GM23248 (cell line): ENCODE measurements at regions not wholly inside any gene's neighbourhood (a gene's known extent, or its start where the extent isn't known, plus 50 kb on each side); places are given as distances from the start of the nearest gene placed in this dataset.
"Not testable (repeated sequence)": the region's sequence is repeated elsewhere in the genome, so short reads cannot be mapped to it uniquely, and the experiment has no call there.

Experiments
- DNase-seq: peaks from one replicate; pipeline ENCODE4 v3.0.0-alpha.2; 2015
- H2AFZ ChIP-seq: fragments of 200-600 bp; sonication (generic); 2 replicates; pipeline ENCODE4 v1.6.1; 2016; ENCODE audit warnings: antibody characterized with exemption
- H3F3A ChIP-seq: fragments of 200-600 bp; sonication (generic); 2 replicates; pipeline ENCODE4 v1.6.1; 2016; ENCODE audit warnings: mild to moderate bottlenecking, antibody characterized with exemption, mixed run types; ENCODE audit not compliant: insufficient read depth
- H3K27ac ChIP-seq: fragments of 200-600 bp; sonication (generic); 2 replicates; pipeline ENCODE4 v1.5.1; 2016; ENCODE audit warnings: mild to moderate bottlenecking
- H3K27me3 ChIP-seq: fragments of 200-600 bp; sonication (generic); replicated peaks from 2 replicates; pipeline ENCODE4 v1.6.1; 2016; ENCODE audit warnings: mild to moderate bottlenecking; ENCODE audit not compliant: insufficient read depth
- H3K36me3 ChIP-seq: fragments of 200-600 bp; sonication (generic); 2 replicates; pipeline ENCODE4 v1.6.1; 2016; ENCODE audit warnings: low read depth, mild to moderate bottlenecking
- H3K4me1 ChIP-seq: fragments of 200-600 bp; sonication (generic); 2 replicates; pipeline ENCODE4 v1.6.1; 2016; ENCODE audit warnings: mild to moderate bottlenecking; ENCODE audit not compliant: insufficient read depth
- H3K4me2 ChIP-seq: fragments of 200-600 bp; sonication (generic); one replicate; pipeline ENCODE4 v1.6.1; 2016; ENCODE audit warnings: mild to moderate bottlenecking; ENCODE audit not compliant: unreplicated experiment
- H3K4me3 ChIP-seq: fragments of 200-600 bp; sonication (generic); 2 replicates; pipeline ENCODE4 v1.5.1; 2016; ENCODE audit warnings: mild to moderate bottlenecking
- H3K79me2 ChIP-seq: fragments of 200-600 bp; sonication (generic); 2 replicates; pipeline ENCODE4 v1.6.1; 2016; ENCODE audit warnings: mild to moderate bottlenecking; ENCODE audit not compliant: insufficient read depth
- H3K9ac ChIP-seq: fragments of 200-600 bp; sonication (generic); 2 replicates; pipeline ENCODE4 v1.6.1; 2016; ENCODE audit warnings: mild to moderate bottlenecking
- H3K9me2 ChIP-seq: fragments of 200-600 bp; sonication (generic); 2 replicates; pipeline ENCODE4 v1.6.1; 2016; ENCODE audit warnings: mixed run types, mild to moderate bottlenecking, moderate library complexity; ENCODE audit not compliant: insufficient read depth
- H3K9me3 ChIP-seq: fragments of 200-600 bp; sonication (generic); one replicate; pipeline ENCODE4 v1.6.1; 2017; ENCODE audit warnings: low read depth
- H4K20me1 ChIP-seq: fragments of 200-600 bp; sonication (generic); 2 replicates; pipeline ENCODE4 v1.6.0; 2016; ENCODE audit not compliant: insufficient read depth
- WGBS, 2 experiments: methylation state at CpG; one replicate each; pipeline ENCODE4 v1.1.6; 2015 to 2017; ENCODE audit warnings: low lambda C conversion rate in 2 of 2, low coverage in 1 of 2; ENCODE audit errors: missing lambda C conversion rate in 2 of 2; 5-methylcytosine and 5-hydroxymethylcytosine counted together
- in situ Hi-C: fragments of 300-500 bp; cut with MboI; formaldehyde crosslinking; loops from 2 replicates; pipeline ENCODE4 v1.15.0; 2020

- H3K9ac ChIP-seq, H3K27me3 ChIP-seq, H3K4me1 ChIP-seq, H3F3A ChIP-seq, H2AFZ ChIP-seq, H3K4me3 ChIP-seq, H3K79me2 ChIP-seq, in situ Hi-C loops, H3K27ac ChIP-seq, H4K20me1 ChIP-seq, H3K9me2 ChIP-seq, DNase-seq, H3K4me2 ChIP-seq, H3K36me3 ChIP-seq, H3K9me3 ChIP-seq: not testable (repeated sequence)
- no CpG with 5 or more reads among the region's 18 CpGs for WGBS, 2 experiments
Measured at GRCh38 chr21:5137006-5137405, 5384.4 kb upstream of the TPTE start.

DNA sequence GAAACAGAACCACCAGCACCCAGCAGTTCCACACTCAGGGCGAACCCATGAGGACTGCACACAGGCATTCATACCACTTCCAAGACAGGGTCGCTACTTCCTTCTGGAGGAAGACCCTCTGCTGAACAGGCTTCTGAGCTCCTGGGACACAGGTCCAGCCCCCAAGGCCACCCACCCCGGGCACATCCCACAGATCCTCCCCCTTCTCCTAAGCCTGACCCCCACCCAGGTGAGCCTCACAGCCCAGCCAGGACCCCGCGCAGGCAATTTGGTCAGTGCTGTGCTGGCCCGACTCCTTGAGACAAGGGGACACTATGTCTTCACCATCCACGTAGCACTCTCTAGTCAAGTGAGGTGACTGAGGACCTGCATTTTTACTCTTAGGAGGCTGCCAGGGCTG, 5382.7 kb upstream of the TPTE start:
- H2AFZ ChIP-seq, H4K20me1 ChIP-seq, in situ Hi-C loops, H3K9ac ChIP-seq, DNase-seq, H3K79me2 ChIP-seq, H3K9me3 ChIP-seq, H3K27ac ChIP-seq, H3K36me3 ChIP-seq, H3K27me3 ChIP-seq, H3K4me1 ChIP-seq, H3K9me2 ChIP-seq, H3K4me3 ChIP-seq, H3F3A ChIP-seq, H3K4me2 ChIP-seq: not testable (repeated sequence)
- WGBS, 2 experiments: 92 to 100% methylated on average over 2 to 6 of the region's 7 CpGs

DNA sequence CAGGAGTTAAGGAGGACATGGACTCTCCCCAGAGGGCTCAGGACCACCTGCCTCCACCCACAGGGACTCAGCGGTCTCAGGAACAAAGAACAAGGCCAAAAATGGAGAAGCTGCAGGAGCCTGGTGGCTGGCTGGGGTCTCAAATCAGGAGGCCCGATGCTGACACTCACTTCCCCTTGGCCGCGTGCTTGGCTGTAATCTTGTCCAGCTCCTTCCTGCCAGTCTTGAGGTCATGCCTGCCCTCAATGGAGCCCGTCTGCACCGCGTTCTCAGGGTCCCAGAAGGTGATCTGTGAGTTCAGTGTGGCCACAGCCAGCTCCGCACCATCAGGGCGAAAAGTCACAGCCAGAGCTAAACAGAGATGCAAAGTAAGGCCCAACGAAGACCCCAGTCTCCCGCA, 5381.9 kb upstream of the TPTE start:
- H3K9me2 ChIP-seq, H3F3A ChIP-seq, H3K27me3 ChIP-seq, H3K4me1 ChIP-seq, DNase-seq, H3K4me2 ChIP-seq, in situ Hi-C loops, H3K9ac ChIP-seq, H4K20me1 ChIP-seq, H3K9me3 ChIP-seq, H3K36me3 ChIP-seq, H3K27ac ChIP-seq, H3K4me3 ChIP-seq, H3K79me2 ChIP-seq, H2AFZ ChIP-seq: not testable (repeated sequence)
- no CpG with 5 or more reads among the region's 11 CpGs for WGBS, 2 experiments

DNA sequence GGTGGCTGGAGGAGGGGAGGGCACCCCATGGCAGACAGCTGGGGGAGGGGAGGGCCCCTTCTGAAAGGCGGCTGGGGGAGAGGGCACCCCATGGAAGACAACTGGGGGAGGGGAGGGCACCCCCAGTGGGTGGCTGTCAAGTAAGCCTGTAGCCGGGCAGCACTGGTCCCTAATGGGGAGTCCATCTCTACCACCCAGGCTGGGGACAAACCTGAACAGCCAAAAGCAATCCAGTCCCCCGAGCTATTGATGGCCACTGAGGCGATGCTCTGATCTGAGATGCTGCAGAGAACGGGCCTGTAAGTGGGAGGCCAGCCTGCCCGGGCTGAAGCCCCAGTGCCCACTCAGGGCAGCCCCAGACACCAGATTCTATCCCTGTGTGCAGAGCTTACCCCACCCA, 5378.4 kb upstream of the TPTE start:
- H3K36me3 ChIP-seq, H3K4me1 ChIP-seq, DNase-seq, H3K4me2 ChIP-seq, H3K27me3 ChIP-seq, H3K9me2 ChIP-seq, H3F3A ChIP-seq, H3K9me3 ChIP-seq, H3K9ac ChIP-seq, H3K27ac ChIP-seq, H2AFZ ChIP-seq, in situ Hi-C loops, H3K79me2 ChIP-seq, H4K20me1 ChIP-seq, H3K4me3 ChIP-seq: not testable (repeated sequence)
- WGBS, 2 experiments: 85% methylated on average over 5 of the region's 6 CpGs; no CpG with 5 or more reads in 1 of the 2 experiments

DNA sequence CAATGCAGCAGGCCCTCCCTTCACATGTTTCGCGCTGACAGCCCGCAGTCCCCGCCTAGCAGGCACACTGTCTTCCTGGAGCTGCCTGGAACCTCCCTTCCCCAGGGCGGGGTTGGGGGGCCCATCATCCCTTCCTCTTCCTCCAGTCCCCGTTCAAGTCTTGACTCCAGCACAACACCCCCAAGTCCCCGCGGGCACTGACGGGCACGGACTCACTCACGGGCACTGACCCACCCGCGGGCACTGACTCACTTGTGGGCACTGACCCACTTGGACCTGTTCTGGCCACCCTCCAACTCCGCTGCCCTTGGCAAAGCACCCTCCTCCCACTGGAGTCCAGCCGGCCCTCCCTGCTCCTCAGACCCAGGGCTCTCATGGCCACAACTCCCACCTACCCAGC, 5376.7 kb upstream of the TPTE start:
- H3K9me2 ChIP-seq, H3K79me2 ChIP-seq, H3K27ac ChIP-seq, H3K4me2 ChIP-seq, in situ Hi-C loops, H3K4me1 ChIP-seq, H2AFZ ChIP-seq, H3K27me3 ChIP-seq, H3K4me3 ChIP-seq, H3K36me3 ChIP-seq, DNase-seq, H4K20me1 ChIP-seq, H3K9me3 ChIP-seq, H3K9ac ChIP-seq, H3F3A ChIP-seq: not testable (repeated sequence)
- 85 to 95% methylated on average over 4 to 8 of the region's 15 CpGs for WGBS, 2 experiments

GRCh38 chr21:5147685-5148084, 5373.7 kb upstream of the TPTE start:
- no CpG with 5 or more reads among the region's 18 CpGs for WGBS, 2 experiments
- H3K9me3 ChIP-seq, H3K4me3 ChIP-seq, H3K9me2 ChIP-seq, H3K79me2 ChIP-seq, H2AFZ ChIP-seq, H3F3A ChIP-seq, H3K36me3 ChIP-seq, DNase-seq, H3K9ac ChIP-seq, H3K4me1 ChIP-seq, H3K4me2 ChIP-seq, in situ Hi-C loops, H3K27ac ChIP-seq, H4K20me1 ChIP-seq, H3K27me3 ChIP-seq: not testable (repeated sequence)

DNA sequence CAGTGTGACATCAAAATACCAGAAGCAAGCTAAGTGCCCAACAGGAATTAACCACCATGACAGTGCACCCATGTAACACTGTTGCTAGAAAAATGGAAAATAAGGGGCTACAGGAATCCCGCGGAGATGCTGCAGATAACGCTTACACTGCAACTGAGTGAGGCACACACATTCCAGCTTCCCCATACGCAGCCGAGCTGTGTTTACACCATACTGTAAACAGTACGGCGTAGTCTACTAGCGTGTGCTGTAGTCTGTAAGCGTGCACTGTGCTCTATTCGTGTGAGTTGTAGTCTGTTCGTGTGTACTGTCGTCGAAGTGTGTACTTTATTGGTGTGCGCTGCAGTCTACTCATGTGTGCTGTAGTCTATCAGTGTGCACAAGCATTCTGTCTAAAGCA, 5372.2 kb upstream of the TPTE start:
- H3F3A ChIP-seq, DNase-seq, H2AFZ ChIP-seq, in situ Hi-C loops, H3K4me3 ChIP-seq, H3K9ac ChIP-seq, H3K36me3 ChIP-seq, H3K79me2 ChIP-seq, H3K9me2 ChIP-seq, H3K9me3 ChIP-seq, H3K4me1 ChIP-seq, H3K27ac ChIP-seq, H3K27me3 ChIP-seq, H4K20me1 ChIP-seq, H3K4me2 ChIP-seq: not testable (repeated sequence)
- 95 to 96% methylated on average over 7 to 10 of the region's 14 CpGs for WGBS, 2 experiments

- H3K4me1 ChIP-seq, H3K4me3 ChIP-seq, H3K4me2 ChIP-seq, in situ Hi-C loops, H3K27ac ChIP-seq, H3K9ac ChIP-seq, H3K9me3 ChIP-seq, H3K9me2 ChIP-seq, H3K79me2 ChIP-seq, H4K20me1 ChIP-seq, H2AFZ ChIP-seq, H3K27me3 ChIP-seq, DNase-seq, H3F3A ChIP-seq, H3K36me3 ChIP-seq: not testable (repeated sequence)
- WGBS, 2 experiments: no CpG with 5 or more reads among the region's 69 CpGs
Measured at GRCh38 chr21:5153842-5154640, 5367.3 kb upstream of the TPTE start.
